ENCODE measurements at regions not wholly inside any gene's neighbourhood (a gene's known extent, or its start where the extent isn't known, plus 50 kb on each side); places are given as distances from the start of the nearest gene placed in this dataset.

DNA sequence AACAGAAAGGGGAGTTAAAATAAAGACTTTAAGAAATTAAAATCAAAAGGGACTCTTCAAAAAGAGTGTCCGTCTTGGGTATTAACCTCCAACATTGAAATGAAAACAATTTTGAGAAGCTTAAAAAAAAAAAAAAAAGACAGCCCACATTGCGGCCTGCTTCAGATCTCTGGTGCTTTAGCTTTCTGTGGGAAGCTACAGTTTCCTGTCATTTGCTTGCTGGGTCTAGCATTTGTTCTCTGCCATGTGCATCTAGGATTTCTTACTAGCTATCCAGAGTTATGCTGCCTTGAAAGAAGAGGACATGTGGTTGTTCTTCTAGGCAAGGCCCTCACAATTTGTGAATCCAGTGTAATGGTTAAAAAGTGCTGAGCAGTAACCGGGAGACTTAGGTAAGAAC is 375.3 kb downstream of the SLC4A3 start:
- ATAC-seq = no peak

DNA sequence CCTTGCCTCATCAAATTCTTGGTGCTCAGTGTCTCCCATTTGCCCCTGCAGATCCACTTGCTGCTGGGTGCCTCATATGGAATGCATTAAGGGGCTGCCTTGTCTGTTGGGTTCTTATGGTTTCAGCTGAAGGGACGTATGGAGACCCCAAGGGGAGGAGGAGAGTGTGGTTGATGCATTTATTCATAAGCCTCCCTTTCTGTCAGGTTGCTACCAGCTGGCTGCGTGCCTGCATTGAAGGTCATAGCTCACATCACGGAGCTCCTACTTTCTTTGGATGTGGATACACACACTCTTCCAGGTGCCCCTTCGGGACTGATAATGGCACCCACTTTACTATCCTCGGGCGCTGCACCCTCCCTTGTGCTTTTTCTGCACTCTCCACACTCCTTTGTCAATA is 377.9 kb downstream of the SLC4A3 start:
- Histone ChIP-seq H3K36me3 (no peaks in the 10 kb centered on the region), H3K27me3 (no peaks in the 10 kb centered on the region), H3K4me3 (no peak overlapping the region), H3K9me3 (no peaks in the 10 kb centered on the region), H3K4me1 (no peaks in the 10 kb centered on the region), H3K27ac (no peak overlapping the region)
- DNase-seq (no peak), ATAC-seq (no peak)
- intact Hi-C loops (cut with DNase I) = no loop called here
- TF ChIP-seq, protein P1, sequence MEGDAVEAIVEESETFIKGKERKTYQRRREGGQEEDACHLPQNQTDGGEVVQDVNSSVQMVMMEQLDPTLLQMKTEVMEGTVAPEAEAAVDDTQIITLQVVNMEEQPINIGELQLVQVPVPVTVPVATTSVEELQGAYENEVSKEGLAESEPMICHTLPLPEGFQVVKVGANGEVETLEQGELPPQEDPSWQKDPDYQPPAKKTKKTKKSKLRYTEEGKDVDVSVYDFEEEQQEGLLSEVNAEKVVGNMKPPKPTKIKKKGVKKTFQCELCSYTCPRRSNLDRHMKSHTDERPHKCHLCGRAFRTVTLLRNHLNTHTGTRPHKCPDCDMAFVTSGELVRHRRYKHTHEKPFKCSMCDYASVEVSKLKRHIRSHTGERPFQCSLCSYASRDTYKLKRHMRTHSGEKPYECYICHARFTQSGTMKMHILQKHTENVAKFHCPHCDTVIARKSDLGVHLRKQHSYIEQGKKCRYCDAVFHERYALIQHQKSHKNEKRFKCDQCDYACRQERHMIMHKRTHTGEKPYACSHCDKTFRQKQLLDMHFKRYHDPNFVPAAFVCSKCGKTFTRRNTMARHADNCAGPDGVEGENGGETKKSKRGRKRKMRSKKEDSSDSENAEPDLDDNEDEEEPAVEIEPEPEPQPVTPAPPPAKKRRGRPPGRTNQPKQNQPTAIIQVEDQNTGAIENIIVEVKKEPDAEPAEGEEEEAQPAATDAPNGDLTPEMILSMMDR (IDR thresholded peaks at IDR 0.05) = no peak

More for the DNA sequence above, 375.3 kb downstream of the SLC4A3 start:
- no peaks in the 10 kb centered on the region for H3K36me3 ChIP-seq
- H3K27me3 ChIP-seq = no peaks in the 10 kb centered on the region
- TF ChIP-seq, protein P1 (IDR thresholded peaks at IDR 0.05) = no peak
- no peaks in the 10 kb centered on the region for H3K9me3 ChIP-seq
- H3K4me3 ChIP-seq = no peak overlapping the region
- no peaks in the 10 kb centered on the region for H3K4me1 ChIP-seq
- intact Hi-C loops (cut with DNase I) = no loop called here
- no peak for DNase-seq
- H3K27ac ChIP-seq = no peak overlapping the region

DNA sequence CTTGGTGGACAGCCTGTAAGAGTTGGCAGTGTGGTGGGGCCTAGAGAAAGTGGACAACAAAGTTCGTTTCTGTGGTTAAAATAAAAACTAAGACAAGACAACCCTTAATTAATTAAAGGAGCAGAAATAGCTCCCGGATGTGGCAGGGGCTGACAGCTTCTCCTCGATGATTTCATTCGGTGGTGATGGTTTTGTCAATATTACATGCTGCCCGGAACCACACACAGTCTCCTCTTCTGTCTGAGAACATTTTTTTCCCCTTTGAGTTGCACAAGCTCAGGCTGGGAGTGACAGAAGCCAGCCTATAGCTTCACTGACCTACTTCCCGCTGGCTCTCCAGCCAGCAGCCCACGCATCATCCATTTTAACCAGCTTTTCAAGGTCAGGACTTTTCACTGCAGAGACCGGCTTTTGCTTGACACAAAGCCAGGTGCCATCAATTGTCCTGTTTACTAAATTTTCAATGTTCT is 378.8 kb downstream of the SLC4A3 start:
- Histone ChIP-seq H3K27ac (no peak overlapping the region), H3K4me1 (no peaks in the 10 kb centered on the region), H3K36me3 (no peaks in the 10 kb centered on the region), H3K27me3 (no peaks in the 10 kb centered on the region), H3K4me3 (no peak overlapping the region), H3K9me3 (no peaks in the 10 kb centered on the region)
- peak in 2 of 4 donors; percentile 47 to 78 for DNase-seq
- ATAC-seq = peak; percentile 74
- intact Hi-C loops (cut with DNase I) = no loop called here
- TF ChIP-seq, protein P1 (IDR thresholded peaks at IDR 0.05) = no peak

DNA sequence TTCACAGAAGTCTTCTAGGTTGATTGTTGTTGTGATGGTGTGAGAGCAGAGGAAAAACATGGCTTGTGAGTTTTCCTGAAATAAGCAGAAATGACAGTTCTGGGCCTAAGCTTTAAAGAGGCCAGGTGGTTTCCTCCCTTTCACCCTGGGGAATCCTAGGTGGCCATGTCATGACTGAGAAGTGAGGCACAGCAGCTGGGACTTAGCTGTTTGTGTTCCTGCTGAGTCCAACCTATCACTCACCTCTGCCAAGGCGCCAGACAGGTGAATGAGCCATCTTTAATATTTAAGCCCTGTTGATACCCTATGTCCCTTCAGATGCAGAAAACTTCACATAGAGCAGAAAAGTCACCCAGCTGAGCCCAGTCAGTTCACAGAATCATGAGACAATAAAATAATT is 384.4 kb downstream of the SLC4A3 start:
- peaks cover 0 to 6% of the 10 kb centered on the region in 2 donors for H3K9me3 ChIP-seq
- no peak overlapping the region for H3K27ac ChIP-seq
- TF ChIP-seq, protein P1 (IDR thresholded peaks at IDR 0.05) = no peak
- no peaks in the 10 kb centered on the region for H3K27me3 ChIP-seq
- no peaks in the 10 kb centered on the region for H3K36me3 ChIP-seq
- H3K4me3 ChIP-seq = no peak overlapping the region
- intact Hi-C loops (cut with DNase I) = no loop called here
- no peaks in the 10 kb centered on the region for H3K4me1 ChIP-seq
- DNase-seq = no peak
- ATAC-seq = no peak

DNA sequence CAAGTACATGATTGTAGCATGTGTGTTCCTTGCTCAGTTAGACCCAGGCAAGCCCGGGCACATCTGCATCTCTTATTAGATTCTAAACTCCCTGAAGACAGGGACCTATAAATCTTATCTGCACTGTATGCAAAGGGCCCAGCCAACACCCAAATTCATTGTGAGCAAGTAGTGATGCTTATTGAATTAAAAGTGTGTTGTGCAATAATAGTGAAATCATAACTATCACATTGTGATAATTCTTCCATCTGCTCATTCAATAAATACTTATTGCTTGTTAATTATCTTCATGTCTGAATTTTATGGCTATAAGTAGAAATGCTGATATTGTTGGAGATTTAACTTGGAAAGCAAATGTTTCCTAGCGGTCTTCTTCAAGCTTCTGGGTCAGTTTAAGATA is 387.5 kb downstream of the SLC4A3 start:
- H3K36me3 ChIP-seq = no peaks in the 10 kb centered on the region
- no peaks in the 10 kb centered on the region for H3K4me1 ChIP-seq
- intact Hi-C loops (cut with DNase I) = no loop called here
- no peak overlapping the region for H3K4me3 ChIP-seq
- no peaks in the 10 kb centered on the region for H3K27me3 ChIP-seq
- ATAC-seq (no peak), DNase-seq (no peak)
- TF ChIP-seq, protein P1 (IDR thresholded peaks at IDR 0.05) = no peak
- H3K9me3 ChIP-seq = peaks cover 0 to 8% of the 10 kb centered on the region in 2 donors
- no peak overlapping the region for H3K27ac ChIP-seq
